Heart right ventricle (tissue), 16 donors: ENCODE measurements at regions not wholly inside any gene's neighbourhood (a gene's known extent, or its start where the extent isn't known, plus 50 kb on each side); places are given as distances from the start of the nearest gene placed in this dataset.

Source experiments
- ATAC-seq, 8 donors: fragments of 200-7000 bp; cut with Tn5 transposase; one replicate each; pipeline ENCODE4 v1.9.1; 2020; ENCODE audit warnings: mild to moderate bottlenecking in 8 of 8, moderate library complexity in 8 of 8, moderate number of reproducible peaks in 1 of 8
- DNase-seq, 2 donors: peaks; one replicate each; pipeline ENCODE4 v3.0.0-alpha.2; 2020
- H3K27ac ChIP-seq, 10 donors: fragments of 200-600 bp; sonication (generic) in 2 of 10; one replicate each; pipeline versions ENCODE4 v1.5.0 to v1.8.0; 2020 to 2022; ENCODE audit warnings: mild to moderate bottlenecking in 3 of 10
- H3K27me3 ChIP-seq, 7 donors: fragments of 200-600 bp; one replicate each; pipeline ENCODE4 v1.8.0; 2021 to 2022; ENCODE audit warnings: mild to moderate bottlenecking in 2 of 7
- H3K36me3 ChIP-seq, 9 donors: fragments of 200-600 bp; sonication (generic) in 1 of 9; one replicate each; pipeline versions ENCODE4 v1.5.0 to v1.8.0; 2020 to 2022; ENCODE audit warnings: mild to moderate bottlenecking in 2 of 9
- H3K4me1 ChIP-seq, 9 donors: fragments of 200-600 bp; sonication (generic) in 1 of 9; one replicate each; pipeline versions ENCODE4 v1.5.0 to v1.8.0; 2020 to 2022; ENCODE audit warnings: mild to moderate bottlenecking in 4 of 9
- H3K4me3 ChIP-seq, 10 donors: fragments of 200-600 bp; sonication (generic) in 2 of 10; one replicate each; pipeline versions ENCODE4 v1.5.0 to v1.8.0; 2020 to 2022; ENCODE audit warnings: mild to moderate bottlenecking in 7 of 10, moderate library complexity in 2 of 10
- H3K9me3 ChIP-seq, 11 donors: fragments of 200-600 bp in 10 of 11; sonication (generic) in 2 of 11; one replicate each; pipeline versions ENCODE4 v1.5.0 to v1.8.0; 2013 to 2022; ENCODE audit warnings: mild to moderate bottlenecking in 2 of 11, control low read depth in 1 of 11, moderate library complexity in 1 of 11
- CTCF ChIP-seq, 9 donors: fragments of 200-600 bp; sonication (generic) in 2 of 9; IDR thresholded peaks; one replicate each; pipeline versions ENCODE4 v1.5.0 to v1.8.0; 2021 to 2022; ENCODE audit warnings: antibody characterized with exemption in 9 of 9, mild to moderate bottlenecking in 5 of 9, moderate library complexity in 1 of 9
- WGBS, 2 donors: extraction: QIAGEN DNeasy Blood & Tissue Kit; methylation state at CpG; one replicate each; pipeline ENCODE4 v1.1.7; 2013; ENCODE audit warnings: inconsistent platforms in 1 of 2; 5-methylcytosine and 5-hydroxymethylcytosine counted together
- intact Hi-C, 10 donors: fragments of 100-400 bp; cut with DNase I; formaldehyde crosslinking; loops; one replicate each; pipeline versions ENCODE4 v1.11.1 to v1.14.2; 2022
- donor health status: Arrhythmogenic right ventricular cardiomyopathy.
- donor health status: ischemic (EF 13 %, LVEDD 7.1; RV severe dilation, severe dysfunction).
- donor health status: healthy with polysubstance abuse.
- donor health status: DM: no; HTN: yes; CAD: no.
- donor health status: DM: no; HTN: no; CAD: no.
- donor health status: ischemic (EF 25% LVEDD 6.9; RV normal size, moderate dysfunction).
- donor health status: ischemic (EF 25% LVEDD 5.7; RV mildly dilated, moderate dysfunction).
- donor health status: healthy.
- donor health status: DM: yes; HTN: yes; CAD: no.
- donor health status: Ischemic cardiomyopathy.
- donor health status: ischemic (EF 35%, LVEDD 5.7; RV mildly dilated, moderate dysfunction).
- donor health status: nonischemic (EF 11% LVEDD 7.7; RV severe dilation, severe dysfunction).
- donor health status: DM: yes; HTN: yes; CAD: no.
- donor health status: PGD.
- donor health status: ischemic (EF 29% LVEDD 5.4; RV normal size, mild dysfunction).
- donor health status: nonischemic (EF 23%, LVEDD 6.1; RV moderate dilation, normal function).

- peaks cover 0 to 60% (median 32%) of the 10 kb centered on the region in 9 donors for H3K4me1 ChIP-seq
- DNase-seq, result no peak
- no peak for TF ChIP-seq CTCF (IDR thresholded peaks at IDR 0.05)
- H3K27me3 ChIP-seq, result no peaks in the 10 kb centered on the region
- peak in 3 of 8 donors; percentile 7 to 35 (median 26) for ATAC-seq
- intact Hi-C loops, result no loop called here
- H3K36me3 ChIP-seq, result no peaks in the 10 kb centered on the region
- WGBS, 2 donors, result 48 to 69% methylated on average over 1 of the region's 1 CpG
- H3K9me3 ChIP-seq, result peaks cover 0 to 7% (median 0%) of the 10 kb centered on the region in 11 donors
- H3K27ac ChIP-seq, result no peak overlapping the region
- no peak overlapping the region for H3K4me3 ChIP-seq
Measured at GRCh38 chr5:74378464-74378863, 262.1 kb downstream of the ENC1 start.

- no peak for DNase-seq
- Histone ChIP-seq H3K9me3 (peaks cover 0 to 7% (median 0%) of the 10 kb centered on the region in 11 donors), H3K36me3 (no peaks in the 10 kb centered on the region), H3K4me1 (peaks cover 0 to 38% (median 16%) of the 10 kb centered on the region in 9 donors), H3K27me3 (no peaks in the 10 kb centered on the region), H3K27ac (no peak overlapping the region), H3K4me3 (no peak overlapping the region)
- 49 to 52% methylated on average over 1 of the region's 1 CpG for WGBS, 2 donors
- ATAC-seq, result no peak
- TF ChIP-seq CTCF (IDR thresholded peaks at IDR 0.05), result no peak
- intact Hi-C loops, result no loop called here
Measured at GRCh38 chr5:74376187-74376586, 264.3 kb downstream of the ENC1 start.

- no peak overlapping the region for H3K4me3 ChIP-seq
- no peak for TF ChIP-seq CTCF (IDR thresholded peaks at IDR 0.05)
- peaks cover 0 to 39% (median 20%) of the 10 kb centered on the region in 9 donors for H3K4me1 ChIP-seq
- H3K9me3 ChIP-seq, result peaks cover 0 to 7% (median 0%) of the 10 kb centered on the region in 11 donors
- no peaks in the 10 kb centered on the region for H3K27me3 ChIP-seq
- H3K36me3 ChIP-seq, result no peaks in the 10 kb centered on the region
- H3K27ac ChIP-seq, result no peak overlapping the region
- 62 to 68% methylated on average over 2 of the region's 2 CpGs for WGBS, 2 donors
- intact Hi-C loops, result no loop called here
- ATAC-seq (no peak), DNase-seq (no peak)
Measured at GRCh38 chr5:74375271-74375670, 265.3 kb downstream of the ENC1 start.

GRCh38 chr5:74374656-74375055 lies 265.9 kb downstream of the ENC1 start:
- ATAC-seq (no peak), DNase-seq (no peak)
- intact Hi-C loops, result no loop called here
- Histone ChIP-seq H3K4me1 (peaks cover 0 to 39% (median 18%) of the 10 kb centered on the region in 9 donors), H3K4me3 (no peak overlapping the region), H3K27me3 (no peaks in the 10 kb centered on the region), H3K36me3 (no peaks in the 10 kb centered on the region), H3K27ac (no peak overlapping the region), H3K9me3 (peaks cover 0 to 7% (median 0%) of the 10 kb centered on the region in 11 donors)
- 79 to 89% methylated on average over 4 of the region's 4 CpGs for WGBS, 2 donors
- no peak for TF ChIP-seq CTCF (IDR thresholded peaks at IDR 0.05)
